ENCODE measurements at regions not wholly inside any gene's neighbourhood (a gene's known extent, or its start where the extent isn't known, plus 50 kb on each side); places are given as distances from the start of the nearest gene placed in this dataset.

DNA sequence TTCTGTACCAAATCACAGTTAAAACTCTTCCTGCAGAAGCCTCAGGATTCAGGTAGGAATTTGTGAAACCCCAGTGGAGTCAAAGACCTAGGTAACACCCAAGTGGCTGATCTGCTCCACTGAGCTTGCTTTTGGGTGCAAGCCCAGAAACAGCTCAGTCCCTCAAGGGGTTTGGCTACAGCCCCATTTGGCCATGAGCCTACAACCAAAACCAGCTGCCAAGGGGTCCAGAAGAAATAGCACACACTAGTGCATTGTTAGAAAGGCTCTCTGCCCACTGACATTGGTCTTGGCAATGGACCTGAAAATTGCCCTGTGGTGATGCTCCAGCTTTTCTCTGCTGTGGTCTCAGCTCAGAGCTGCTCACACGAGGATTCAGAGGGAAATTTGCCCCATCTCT lies 577.4 kb upstream of the INTU start:
- TF ChIP-seq, protein P1, sequence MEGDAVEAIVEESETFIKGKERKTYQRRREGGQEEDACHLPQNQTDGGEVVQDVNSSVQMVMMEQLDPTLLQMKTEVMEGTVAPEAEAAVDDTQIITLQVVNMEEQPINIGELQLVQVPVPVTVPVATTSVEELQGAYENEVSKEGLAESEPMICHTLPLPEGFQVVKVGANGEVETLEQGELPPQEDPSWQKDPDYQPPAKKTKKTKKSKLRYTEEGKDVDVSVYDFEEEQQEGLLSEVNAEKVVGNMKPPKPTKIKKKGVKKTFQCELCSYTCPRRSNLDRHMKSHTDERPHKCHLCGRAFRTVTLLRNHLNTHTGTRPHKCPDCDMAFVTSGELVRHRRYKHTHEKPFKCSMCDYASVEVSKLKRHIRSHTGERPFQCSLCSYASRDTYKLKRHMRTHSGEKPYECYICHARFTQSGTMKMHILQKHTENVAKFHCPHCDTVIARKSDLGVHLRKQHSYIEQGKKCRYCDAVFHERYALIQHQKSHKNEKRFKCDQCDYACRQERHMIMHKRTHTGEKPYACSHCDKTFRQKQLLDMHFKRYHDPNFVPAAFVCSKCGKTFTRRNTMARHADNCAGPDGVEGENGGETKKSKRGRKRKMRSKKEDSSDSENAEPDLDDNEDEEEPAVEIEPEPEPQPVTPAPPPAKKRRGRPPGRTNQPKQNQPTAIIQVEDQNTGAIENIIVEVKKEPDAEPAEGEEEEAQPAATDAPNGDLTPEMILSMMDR (IDR thresholded peaks at IDR 0.05; ENCODE audit: borderline replicate concordance, extremely low read depth, low read length, poor library complexity, severe bottlenecking), result no peak
- TF ChIP-seq EZH2 (IDR thresholded peaks at IDR 0.05; ENCODE audit: borderline replicate concordance, low read depth, low read length, severe bottlenecking), result no peak
